HEK293 (cell line): ENCODE measurements at regions not wholly inside any gene's neighbourhood (a gene's known extent, or its start where the extent isn't known, plus 50 kb on each side); places are given as distances from the start of the nearest gene placed in this dataset.

Experiments used
- CTCF ChIA-PET: fragments of 350-600 bp; formaldehyde crosslinking; extraction: SDS; loops from one replicate; lab custom pipeline; 2021; ENCODE audit warnings: antibody characterized with exemption; lab: Yijun Ruan, JAX
- POLR2A ChIA-PET: fragments of 300-600 bp; formaldehyde crosslinking; extraction: SDS; loops from one replicate; lab custom pipeline; 2020; ENCODE audit warnings: antibody characterized with exemption, inconsistent platforms; lab: Yijun Ruan, JAX
- H3K27ac ChIP-seq: fragments of 200-500 bp; sonication (Bioruptor generic); 2 replicates; pipeline ENCODE4 v1.5.1; 2014; ENCODE audit warnings: low read depth, low read length, control low read depth, inconsistent platforms; ENCODE audit errors: extremely low read depth
- H3K36me3 ChIP-seq, 2 experiments: fragments of 200-500 bp in 1 of 2; sonication (Bioruptor generic) in 1 of 2; 1 replicate in 1 of 2; 2 replicates in 1 of 2; pipeline ENCODE4 v1.5.1; 2014 to 2017; ENCODE audit warnings: inconsistent platforms in 2 of 2, low read length in 2 of 2; ENCODE audit not compliant: control insufficient read depth in 2 of 2, insufficient read depth in 1 of 2
- H3K4me1 ChIP-seq: fragments of 200-500 bp; sonication (Bioruptor generic); 2 replicates; pipeline ENCODE4 v1.5.1; 2014; ENCODE audit warnings: mild to moderate bottlenecking, low read length, inconsistent platforms; ENCODE audit not compliant: control insufficient read depth, insufficient read depth
- H3K4me3 ChIP-seq: 2 replicates; pipeline ENCODE4 v1.5.1; 2011; ENCODE audit warnings: low read depth, mild to moderate bottlenecking, control low read depth, low read length, moderate library complexity
- H3K9me3 ChIP-seq: fragments of 200-500 bp; sonication (Bioruptor generic); 2 replicates; pipeline ENCODE4 v1.5.1; 2014; ENCODE audit warnings: low read depth, low read length, inconsistent platforms; ENCODE audit not compliant: control insufficient read depth, insufficient read depth
- FEZF1 ChIP-seq: fragments of 450-650 bp; formaldehyde crosslinking; IDR thresholded peaks from 2 replicates; pipeline ENCODE4 v1.5.1; 2016; ENCODE audit warnings: missing biosample characterization, missing genetic modification characterization
- HOXC10 ChIP-seq: sonication (generic); formaldehyde crosslinking; IDR thresholded peaks from 2 replicates; pipeline ENCODE4 v1.8.1; 2023; ENCODE audit warnings: mild to moderate bottlenecking, missing genetic modification reagents
- KLF10 ChIP-seq: fragments of 450-650 bp; IDR thresholded peaks from 2 replicates; pipeline ENCODE4 v1.5.1; 2018; ENCODE audit warnings: missing biosample characterization, mild to moderate bottlenecking, missing genetic modification characterization
- KLF8 ChIP-seq: fragments of 450-650 bp; formaldehyde crosslinking; IDR thresholded peaks from 2 replicates; pipeline ENCODE4 v1.5.1; 2016; ENCODE audit warnings: missing biosample characterization, missing genetic modification characterization
- MZF1 ChIP-seq: fragments of 450-650 bp; formaldehyde crosslinking; IDR thresholded peaks from 2 replicates; pipeline ENCODE4 v1.5.1; 2017; ENCODE audit warnings: missing biosample characterization, missing genetic modification characterization, borderline replicate concordance
- OSR2 ChIP-seq: fragments of 450-650 bp; formaldehyde crosslinking; IDR thresholded peaks from 2 replicates; pipeline ENCODE4 v1.5.1; 2016; ENCODE audit warnings: missing biosample characterization, missing genetic modification characterization
- WT1 ChIP-seq: fragments of 450-650 bp; formaldehyde crosslinking; IDR thresholded peaks from 2 replicates; pipeline ENCODE4 v1.5.1; 2016; ENCODE audit warnings: missing biosample characterization, missing genetic modification characterization
- YY1 ChIP-seq: fragments of 450-650 bp; formaldehyde crosslinking; IDR thresholded peaks from 2 replicates; pipeline ENCODE4 v1.5.1; 2018; ENCODE audit warnings: missing biosample characterization, missing genetic modification characterization
- ZEB2 ChIP-seq: fragments of 450-650 bp; formaldehyde crosslinking; IDR thresholded peaks from 2 replicates; pipeline ENCODE4 v1.5.1; 2016; ENCODE audit warnings: missing biosample characterization, missing genetic modification characterization
- ZNF140 ChIP-seq: fragments of 450-650 bp; formaldehyde crosslinking; IDR thresholded peaks from 2 replicates; pipeline ENCODE4 v1.5.1; 2016; ENCODE audit warnings: missing biosample characterization, missing genetic modification characterization
- ZNF157 ChIP-seq: fragments of 450-650 bp; formaldehyde crosslinking; IDR thresholded peaks from 2 replicates; pipeline ENCODE4 v1.5.1; 2016; ENCODE audit warnings: missing biosample characterization, missing genetic modification characterization
- ZNF335 ChIP-seq: fragments of 450-650 bp; formaldehyde crosslinking; conservative IDR thresholded peaks from 2 replicates; pipeline ENCODE4 v1.5.1; 2016; ENCODE audit warnings: missing biosample characterization, missing genetic modification characterization
- ZNF366 ChIP-seq: fragments of 450-650 bp; formaldehyde crosslinking; conservative IDR thresholded peaks from 2 replicates; pipeline ENCODE4 v1.5.1; 2016; ENCODE audit warnings: missing biosample characterization, missing genetic modification characterization
- ZNF391 ChIP-seq: fragments of 450-650 bp; formaldehyde crosslinking; IDR thresholded peaks from 2 replicates; pipeline ENCODE4 v1.5.1; 2016; ENCODE audit warnings: low read depth, missing biosample characterization, missing genetic modification characterization, borderline replicate concordance
- ZNF449 ChIP-seq: fragments of 450-650 bp; formaldehyde crosslinking; IDR thresholded peaks from 2 replicates; pipeline ENCODE4 v1.5.1; 2017; ENCODE audit warnings: missing biosample characterization, mild to moderate bottlenecking, missing genetic modification characterization, moderate library complexity
- ZNF510 ChIP-seq: fragments of 450-650 bp; formaldehyde crosslinking; IDR thresholded peaks from 2 replicates; pipeline ENCODE4 v1.5.1; 2018; ENCODE audit warnings: mild to moderate bottlenecking, missing genetic modification characterization, missing biosample characterization; ENCODE audit not compliant: insufficient replicate concordance
- ZNF600 ChIP-seq: fragments of 450-650 bp; formaldehyde crosslinking; IDR thresholded peaks from 2 replicates; pipeline ENCODE4 v1.5.1; 2016; ENCODE audit warnings: missing biosample characterization, missing genetic modification characterization
- ZNF664 ChIP-seq: fragments of 450-650 bp; formaldehyde crosslinking; IDR thresholded peaks from 2 replicates; pipeline ENCODE4 v1.5.1; 2016; ENCODE audit warnings: missing biosample characterization, missing genetic modification characterization
- ZNF677 ChIP-seq: fragments of 450-650 bp; IDR thresholded peaks from 2 replicates; pipeline ENCODE4 v1.5.0; 2018; ENCODE audit warnings: missing biosample characterization, mild to moderate bottlenecking, missing genetic modification characterization, moderate library complexity
- ZSCAN18 ChIP-seq: fragments of 450-650 bp; formaldehyde crosslinking; IDR thresholded peaks from 2 replicates; pipeline ENCODE4 v1.5.1; 2016; ENCODE audit warnings: missing biosample characterization, missing genetic modification characterization
- TF ChIP-seq, protein P1 (sequence below): fragments of 450-650 bp; formaldehyde crosslinking; IDR thresholded peaks from 2 replicates; pipeline ENCODE4 v1.5.1; 2017; ENCODE audit warnings: missing biosample characterization, missing genetic modification characterization
- TF ChIP-seq, protein P2 (sequence below): fragments of 450-650 bp; formaldehyde crosslinking; optimal IDR thresholded peaks from 2 replicates; pipeline ENCODE3; 2016; ENCODE audit warnings: missing biosample characterization, mild to moderate bottlenecking, missing genetic modification characterization
- TF ChIP-seq, protein P3 (sequence below): fragments of 450-650 bp; formaldehyde crosslinking; IDR thresholded peaks from 2 replicates; pipeline ENCODE4 v1.5.1; 2016; ENCODE audit warnings: missing biosample characterization, missing genetic modification characterization
- TF ChIP-seq, protein P4 (sequence below): fragments of 450-650 bp; formaldehyde crosslinking; IDR thresholded peaks from 2 replicates; pipeline ENCODE4 v1.5.1; 2016; ENCODE audit warnings: missing biosample characterization, missing genetic modification characterization

DNA sequence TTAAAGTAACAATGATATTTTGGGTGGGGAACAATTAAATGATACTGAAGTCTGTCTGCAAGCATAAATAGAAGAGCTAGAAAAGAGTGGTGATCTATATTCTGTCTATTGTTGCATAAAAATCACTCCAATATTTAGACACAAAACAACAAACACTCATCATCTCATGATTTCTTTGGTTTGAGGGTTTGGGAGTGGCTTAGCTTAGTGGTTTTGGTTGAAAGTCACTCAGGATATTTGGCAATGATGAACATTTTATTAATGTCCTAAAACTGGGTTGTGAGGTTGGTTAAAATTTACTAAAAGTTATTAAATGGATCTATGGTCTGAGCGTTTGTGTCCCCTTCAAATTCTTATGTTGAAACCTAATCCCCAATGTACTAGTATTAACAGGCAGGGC lies 54.7 kb upstream of the EGFR start:
- TF ChIP-seq, protein P1, sequence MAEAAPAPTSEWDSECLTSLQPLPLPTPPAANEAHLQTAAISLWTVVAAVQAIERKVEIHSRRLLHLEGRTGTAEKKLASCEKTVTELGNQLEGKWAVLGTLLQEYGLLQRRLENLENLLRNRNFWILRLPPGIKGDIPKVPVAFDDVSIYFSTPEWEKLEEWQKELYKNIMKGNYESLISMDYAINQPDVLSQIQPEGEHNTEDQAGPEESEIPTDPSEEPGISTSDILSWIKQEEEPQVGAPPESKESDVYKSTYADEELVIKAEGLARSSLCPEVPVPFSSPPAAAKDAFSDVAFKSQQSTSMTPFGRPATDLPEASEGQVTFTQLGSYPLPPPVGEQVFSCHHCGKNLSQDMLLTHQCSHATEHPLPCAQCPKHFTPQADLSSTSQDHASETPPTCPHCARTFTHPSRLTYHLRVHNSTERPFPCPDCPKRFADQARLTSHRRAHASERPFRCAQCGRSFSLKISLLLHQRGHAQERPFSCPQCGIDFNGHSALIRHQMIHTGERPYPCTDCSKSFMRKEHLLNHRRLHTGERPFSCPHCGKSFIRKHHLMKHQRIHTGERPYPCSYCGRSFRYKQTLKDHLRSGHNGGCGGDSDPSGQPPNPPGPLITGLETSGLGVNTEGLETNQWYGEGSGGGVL (tag by site-specific recombination) = no peak
- POLR2A ChIA-PET = no interaction called here
- Histone ChIP-seq H3K36me3 (no peaks in the 10 kb centered on the region; a peak in 1 of 3 replicates), H3K9me3 (no peaks in the 10 kb centered on the region), H3K4me3 (no peak overlapping the region), H3K27ac (no peak overlapping the region), H3K4me1 (no peaks in the 10 kb centered on the region)
- CTCF ChIA-PET = no interaction called here

GRCh38 chr7:54967377-54967776 lies 51.4 kb upstream of the EGFR start:
- H3K4me1 ChIP-seq = no peaks in the 10 kb centered on the region
- H3K36me3 ChIP-seq = no peaks in the 10 kb centered on the region; a peak in 1 of 3 replicates
- TF ChIP-seq ZNF391 (tag by site-specific recombination) = no peak
- TF ChIP-seq, protein P2, sequence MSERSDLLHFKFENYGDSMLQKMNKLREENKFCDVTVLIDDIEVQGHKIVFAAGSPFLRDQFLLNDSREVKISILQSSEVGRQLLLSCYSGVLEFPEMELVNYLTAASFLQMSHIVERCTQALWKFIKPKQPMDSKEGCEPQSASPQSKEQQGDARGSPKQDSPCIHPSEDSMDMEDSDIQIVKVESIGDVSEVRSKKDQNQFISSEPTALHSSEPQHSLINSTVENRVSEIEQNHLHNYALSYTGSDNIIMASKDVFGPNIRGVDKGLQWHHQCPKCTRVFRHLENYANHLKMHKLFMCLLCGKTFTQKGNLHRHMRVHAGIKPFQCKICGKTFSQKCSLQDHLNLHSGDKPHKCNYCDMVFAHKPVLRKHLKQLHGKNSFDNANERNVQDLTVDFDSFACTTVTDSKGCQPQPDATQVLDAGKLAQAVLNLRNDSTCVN (tag by site-specific recombination) = no peak
- no peak for TF ChIP-seq ZEB2 (tag by site-specific recombination)
- no peak for TF ChIP-seq MZF1 (tag by site-specific recombination)
- no peak for TF ChIP-seq OSR2 (tag by site-specific recombination)
- TF ChIP-seq ZNF664 (tag by site-specific recombination) = no peak
- no peak for TF ChIP-seq ZNF677 (tag by site-specific recombination)
- TF ChIP-seq ZSCAN18 (tag by site-specific recombination) = no peak
- TF ChIP-seq KLF8 = no peak
- TF ChIP-seq ZNF366 (tag by site-specific recombination) = no peak
- TF ChIP-seq KLF10 (tag by site-specific recombination) = no peak
- TF ChIP-seq ZNF600 = no peak
- no peak for TF ChIP-seq ZNF510 (tag by site-specific recombination)
- TF ChIP-seq WT1 = no peak
- no peak for TF ChIP-seq ZNF157 (tag by site-specific recombination)
- TF ChIP-seq ZNF449 (tag by site-specific recombination) = no peak
- TF ChIP-seq, all 188 proteins: peak for 0
- ChIA-PET POLR2A (no interaction called here), CTCF (no interaction called here)
- Histone ChIP-seq H3K27ac (no peak overlapping the region), H3K4me3 (no peak overlapping the region), H3K9me3 (no peaks in the 10 kb centered on the region)

DNA sequence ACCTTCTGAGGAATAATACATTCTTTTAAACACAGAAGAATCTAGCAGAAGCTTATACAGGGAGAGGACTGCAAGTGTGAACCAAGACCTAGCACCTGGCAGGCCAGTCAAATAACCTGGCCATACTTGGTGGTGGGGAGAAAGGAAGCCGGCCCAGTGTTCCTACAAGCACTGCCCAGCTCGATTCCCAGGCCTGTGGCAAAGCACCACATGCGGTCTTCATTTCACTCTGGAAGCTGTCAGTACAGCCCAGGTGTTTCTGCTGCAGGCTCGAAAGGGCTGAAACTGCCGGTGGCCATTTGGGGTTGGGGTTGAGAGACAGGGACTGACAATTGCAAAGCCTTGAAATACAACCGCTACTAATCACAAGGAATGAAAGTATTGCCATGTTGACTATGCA lies 50.8 kb upstream of the EGFR start:
- Histone ChIP-seq H3K36me3 (no peaks in the 10 kb centered on the region; a peak in 1 of 3 replicates), H3K4me1 (no peaks in the 10 kb centered on the region), H3K4me3 (no peak overlapping the region), H3K27ac (no peak overlapping the region), H3K9me3 (no peaks in the 10 kb centered on the region)
- POLR2A ChIA-PET = no interaction called here
- CTCF ChIA-PET = no interaction called here
- TF ChIP-seq, protein P3, sequence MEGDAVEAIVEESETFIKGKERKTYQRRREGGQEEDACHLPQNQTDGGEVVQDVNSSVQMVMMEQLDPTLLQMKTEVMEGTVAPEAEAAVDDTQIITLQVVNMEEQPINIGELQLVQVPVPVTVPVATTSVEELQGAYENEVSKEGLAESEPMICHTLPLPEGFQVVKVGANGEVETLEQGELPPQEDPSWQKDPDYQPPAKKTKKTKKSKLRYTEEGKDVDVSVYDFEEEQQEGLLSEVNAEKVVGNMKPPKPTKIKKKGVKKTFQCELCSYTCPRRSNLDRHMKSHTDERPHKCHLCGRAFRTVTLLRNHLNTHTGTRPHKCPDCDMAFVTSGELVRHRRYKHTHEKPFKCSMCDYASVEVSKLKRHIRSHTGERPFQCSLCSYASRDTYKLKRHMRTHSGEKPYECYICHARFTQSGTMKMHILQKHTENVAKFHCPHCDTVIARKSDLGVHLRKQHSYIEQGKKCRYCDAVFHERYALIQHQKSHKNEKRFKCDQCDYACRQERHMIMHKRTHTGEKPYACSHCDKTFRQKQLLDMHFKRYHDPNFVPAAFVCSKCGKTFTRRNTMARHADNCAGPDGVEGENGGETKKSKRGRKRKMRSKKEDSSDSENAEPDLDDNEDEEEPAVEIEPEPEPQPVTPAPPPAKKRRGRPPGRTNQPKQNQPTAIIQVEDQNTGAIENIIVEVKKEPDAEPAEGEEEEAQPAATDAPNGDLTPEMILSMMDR (tag by site-specific recombination) = no peak
- TF ChIP-seq YY1 (tag by site-specific recombination) (no peak), ZNF335 (no peak), ZNF140 (tag by site-specific recombination) (no peak), ZNF157 (tag by site-specific recombination) (no peak), FEZF1 (tag by site-specific recombination) (no peak), HOXC10 (CRISPR knock-in tag) (no peak)
- TF ChIP-seq, protein P4, sequence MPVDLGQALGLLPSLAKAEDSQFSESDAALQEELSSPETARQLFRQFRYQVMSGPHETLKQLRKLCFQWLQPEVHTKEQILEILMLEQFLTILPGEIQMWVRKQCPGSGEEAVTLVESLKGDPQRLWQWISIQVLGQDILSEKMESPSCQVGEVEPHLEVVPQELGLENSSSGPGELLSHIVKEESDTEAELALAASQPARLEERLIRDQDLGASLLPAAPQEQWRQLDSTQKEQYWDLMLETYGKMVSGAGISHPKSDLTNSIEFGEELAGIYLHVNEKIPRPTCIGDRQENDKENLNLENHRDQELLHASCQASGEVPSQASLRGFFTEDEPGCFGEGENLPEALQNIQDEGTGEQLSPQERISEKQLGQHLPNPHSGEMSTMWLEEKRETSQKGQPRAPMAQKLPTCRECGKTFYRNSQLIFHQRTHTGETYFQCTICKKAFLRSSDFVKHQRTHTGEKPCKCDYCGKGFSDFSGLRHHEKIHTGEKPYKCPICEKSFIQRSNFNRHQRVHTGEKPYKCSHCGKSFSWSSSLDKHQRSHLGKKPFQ = no peak
